NCI-H345 treated with DMSO at 0.1 percent for 48 hours (cell line): ENCODE measurements at regions not wholly inside any gene's neighbourhood (a gene's known extent, or its start where the extent isn't known, plus 50 kb on each side); places are given as distances from the start of the nearest gene placed in this dataset.
"Not testable (repeated sequence)": the region's sequence is repeated elsewhere in the genome, so short reads cannot be mapped to it uniquely, and the experiment has no call there.

ENCODE experiments used
- DNase-seq: peaks from one replicate; lab custom pipeline; 2025; ENCODE audit not compliant: unreplicated experiment; lab: John Stamatoyannopoulos, UW

- DNase-seq = no peak
Measured at GRCh38 chr2:106010818-106011355, 183.2 kb downstream of the UXS1 start.

GRCh38 chr2:106009096-106009495, 185.0 kb downstream of the UXS1 start:
- no peak for DNase-seq

- DNase-seq = no peak
Measured at GRCh38 chr2:106004851-106005250, 189.2 kb downstream of the UXS1 start.

- no peak for DNase-seq
Measured at GRCh38 chr2:105999211-105999989, 194.7 kb downstream of the UXS1 start.

GRCh38 chr2:105997711-105998110, 196.4 kb downstream of the UXS1 start:
- no peak for DNase-seq

- DNase-seq = no peak
Measured at GRCh38 chr2:105990624-105991023, 203.5 kb downstream of the UXS1 start.

GRCh38 chr2:105989803-105990202, 204.3 kb downstream of the UXS1 start:
- DNase-seq = not testable (repeated sequence)

GRCh38 chr2:105989070-105989469, 205.0 kb downstream of the UXS1 start:
- DNase-seq = no peak

- no peak for DNase-seq
Measured at GRCh38 chr2:105977807-105978206, 216.3 kb downstream of the UXS1 start.

GRCh38 chr2:105977212-105977611, 216.9 kb downstream of the UXS1 start:
- DNase-seq = no peak

GRCh38 chr2:105974812-105975211, 219.3 kb downstream of the UXS1 start:
- no peak for DNase-seq

GRCh38 chr2:105972927-105973326, 221.2 kb downstream of the UXS1 start:
- no peak for DNase-seq

GRCh38 chr2:105972246-105972645, 221.9 kb downstream of the UXS1 start:
- DNase-seq = no peak

- DNase-seq = no peak
Measured at GRCh38 chr2:105969552-105969951, 224.5 kb downstream of the UXS1 start.

GRCh38 chr2:105962221-105962620, 217.5 kb downstream of the NCK2 start:
- no peak for DNase-seq

- DNase-seq = peak; percentile 74
Measured at GRCh38 chr2:105961599-105962146, 217.0 kb downstream of the NCK2 start.

- no peak for DNase-seq
Measured at GRCh38 chr2:105959357-105959756, 214.6 kb downstream of the NCK2 start.

GRCh38 chr2:105954891-105955290, 210.2 kb downstream of the NCK2 start:
- peak; percentile 90 for DNase-seq

- DNase-seq = no peak
Measured at GRCh38 chr2:105953942-105954341, 209.2 kb downstream of the NCK2 start.

- DNase-seq = no peak
Measured at GRCh38 chr2:105952131-105952530, 207.4 kb downstream of the NCK2 start.

- no peak for DNase-seq
Measured at GRCh38 chr2:105951384-105951694, 206.6 kb downstream of the NCK2 start.

GRCh38 chr2:105950521-105951383, 206.0 kb downstream of the NCK2 start:
- DNase-seq = no peak
